WI38 (cell line): ENCODE measurements at regions not wholly inside any gene's neighbourhood (a gene's known extent, or its start where the extent isn't known, plus 50 kb on each side); places are given as distances from the start of the nearest gene placed in this dataset.

Experiments
- H3K4me3 ChIP-seq: 2 replicates; pipeline ENCODE4 v1.5.1; 2011; ENCODE audit warnings: low read depth, mild to moderate bottlenecking, control low read depth, low read length
- TF ChIP-seq, protein P1 (sequence below): IDR thresholded peaks from 2 replicates; pipeline ENCODE4 v1.5.1; 2012; ENCODE audit warnings: low read depth, mild to moderate bottlenecking, control low read depth, low read length

GRCh38 chr18:68484241-68484640, 230.7 kb downstream of the TMX3 start:
- TF ChIP-seq, protein P1, sequence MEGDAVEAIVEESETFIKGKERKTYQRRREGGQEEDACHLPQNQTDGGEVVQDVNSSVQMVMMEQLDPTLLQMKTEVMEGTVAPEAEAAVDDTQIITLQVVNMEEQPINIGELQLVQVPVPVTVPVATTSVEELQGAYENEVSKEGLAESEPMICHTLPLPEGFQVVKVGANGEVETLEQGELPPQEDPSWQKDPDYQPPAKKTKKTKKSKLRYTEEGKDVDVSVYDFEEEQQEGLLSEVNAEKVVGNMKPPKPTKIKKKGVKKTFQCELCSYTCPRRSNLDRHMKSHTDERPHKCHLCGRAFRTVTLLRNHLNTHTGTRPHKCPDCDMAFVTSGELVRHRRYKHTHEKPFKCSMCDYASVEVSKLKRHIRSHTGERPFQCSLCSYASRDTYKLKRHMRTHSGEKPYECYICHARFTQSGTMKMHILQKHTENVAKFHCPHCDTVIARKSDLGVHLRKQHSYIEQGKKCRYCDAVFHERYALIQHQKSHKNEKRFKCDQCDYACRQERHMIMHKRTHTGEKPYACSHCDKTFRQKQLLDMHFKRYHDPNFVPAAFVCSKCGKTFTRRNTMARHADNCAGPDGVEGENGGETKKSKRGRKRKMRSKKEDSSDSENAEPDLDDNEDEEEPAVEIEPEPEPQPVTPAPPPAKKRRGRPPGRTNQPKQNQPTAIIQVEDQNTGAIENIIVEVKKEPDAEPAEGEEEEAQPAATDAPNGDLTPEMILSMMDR = no peak
- no peak overlapping the region for H3K4me3 ChIP-seq

DNA sequence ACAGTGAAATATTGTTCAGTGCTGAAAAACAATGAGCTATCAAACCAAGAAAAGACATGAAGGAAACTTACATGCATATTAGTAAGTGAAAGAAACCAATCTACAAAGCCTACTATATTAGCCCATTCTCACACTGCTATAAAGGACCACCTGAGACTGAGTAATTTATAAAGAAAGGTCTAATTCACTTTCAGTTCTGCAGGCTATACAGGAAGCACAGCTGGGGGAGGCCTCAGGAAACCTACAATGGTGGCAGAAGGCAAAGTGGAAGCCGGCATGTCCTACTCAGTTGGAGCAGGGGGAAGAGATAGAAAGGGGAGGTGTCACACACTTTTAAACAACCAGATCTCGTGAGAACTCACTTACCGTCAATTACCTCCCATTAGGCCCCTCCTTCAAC, 232.1 kb downstream of the TMX3 start:
- TF ChIP-seq, protein P1 = no peak
- H3K4me3 ChIP-seq = no peak overlapping the region

DNA sequence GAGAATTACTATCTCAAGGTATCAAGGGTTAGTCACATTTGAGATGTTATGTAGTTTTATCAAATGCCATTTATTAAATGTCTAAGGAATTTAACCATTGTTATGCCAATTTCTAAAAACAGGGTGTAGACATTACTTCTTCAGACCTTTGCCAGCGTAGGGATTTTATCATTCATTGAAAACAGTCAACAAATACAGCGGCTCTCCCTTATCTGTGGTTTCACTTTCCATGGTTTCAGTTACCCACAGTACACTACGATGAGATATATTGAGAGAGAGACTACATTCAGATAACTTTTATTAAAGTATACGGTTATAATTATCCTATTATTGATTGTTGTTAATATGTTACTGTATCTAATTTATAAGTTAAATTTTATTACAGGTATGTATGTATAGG, 234.7 kb downstream of the TMX3 start:
- H3K4me3 ChIP-seq = no peak overlapping the region
- TF ChIP-seq, protein P1 = no peak

GRCh38 chr18:68478246-68478645, 236.7 kb downstream of the TMX3 start:
- no peak overlapping the region for H3K4me3 ChIP-seq
- TF ChIP-seq, protein P1 = no peak

GRCh38 chr18:68475883-68476282, 239.0 kb downstream of the TMX3 start:
- TF ChIP-seq, protein P1 = no peak

DNA sequence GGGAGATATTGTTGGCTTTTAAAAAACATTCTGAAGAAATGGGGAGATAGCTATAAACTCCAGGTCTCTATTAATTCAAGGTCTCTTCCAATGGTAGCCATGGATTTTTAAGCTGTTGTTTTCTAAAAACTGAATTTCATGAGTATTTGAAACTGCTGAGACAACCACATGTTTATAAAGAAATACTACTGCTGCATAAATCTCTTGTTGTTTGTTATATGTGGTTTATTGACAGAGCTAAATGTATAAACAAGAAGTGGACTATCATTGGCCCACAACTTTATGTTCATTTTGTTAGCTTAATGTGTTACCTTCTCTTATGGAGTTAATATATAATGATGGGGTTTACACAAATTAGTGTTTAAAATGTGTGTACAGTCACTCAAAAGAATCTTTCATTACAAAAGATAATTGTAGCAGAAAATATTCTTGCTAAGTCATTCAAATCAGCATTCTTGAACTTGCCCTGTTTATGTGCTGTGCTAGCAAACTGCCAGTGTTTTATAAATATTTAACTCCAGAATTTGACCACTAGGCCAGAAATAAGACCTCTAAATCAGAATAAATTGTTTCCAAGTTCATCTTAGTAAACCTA, 242.1 kb downstream of the TMX3 start:
- TF ChIP-seq, protein P1 = no peak

More at GRCh38 chr18:68475883-68476282, 239.0 kb downstream of the TMX3 start:
- H3K4me3 ChIP-seq = no peak overlapping the region

DNA sequence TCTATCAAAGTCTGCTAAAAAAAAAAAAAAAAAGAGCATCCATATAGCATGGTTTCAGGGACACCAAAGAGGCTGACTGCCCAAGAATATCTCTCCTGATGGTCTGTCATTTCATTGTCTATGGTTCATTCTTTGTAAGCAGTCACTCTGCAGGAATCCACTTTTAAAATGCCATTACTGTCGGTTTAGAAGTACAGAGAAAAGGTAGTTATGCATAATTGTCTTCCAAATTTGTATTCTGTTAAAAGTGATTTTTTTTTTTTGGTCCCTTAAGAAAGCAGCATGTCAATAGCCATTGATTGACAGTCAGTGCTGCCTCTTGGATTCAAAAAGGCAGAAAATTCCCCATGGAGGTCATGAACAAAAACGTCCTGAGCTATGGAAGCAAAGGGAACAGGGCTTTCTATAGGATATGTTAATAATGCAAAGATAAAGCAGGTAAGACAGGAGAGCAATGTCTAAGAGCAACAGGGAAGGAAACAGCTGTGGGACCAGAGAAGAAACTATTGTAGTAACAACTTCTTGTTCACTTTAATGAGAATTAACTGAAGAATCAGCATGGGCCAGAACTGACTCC, 245.8 kb downstream of the TMX3 start:
- no peak overlapping the region for H3K4me3 ChIP-seq
- TF ChIP-seq, protein P1 = no peak

More for the DNA sequence above, 242.1 kb downstream of the TMX3 start:
- H3K4me3 ChIP-seq = no peak overlapping the region
